H1 (cell line): ENCODE measurements at regions not wholly inside any gene's neighbourhood (a gene's known extent, or its start where the extent isn't known, plus 50 kb on each side); places are given as distances from the start of the nearest gene placed in this dataset.

Experiments
- CEBPB ChIP-seq: IDR thresholded peaks from 2 replicates; pipeline ENCODE4 v1.6.1; 2012; ENCODE audit warnings: low read depth, low read length
- SAP30 ChIP-seq: fragments of 300-600 bp; sonication (generic); IDR thresholded peaks from 2 replicates; pipeline ENCODE4 v1.7.1; 2012; ENCODE audit warnings: low read length, moderate library complexity, mild to moderate bottlenecking, inconsistent platforms; ENCODE audit not compliant: insufficient read depth, insufficient replicate concordance

GRCh38 chr4:181849472-181849871, 393.7 kb upstream of the TENM3 start (continued):
- TF ChIP-seq SAP30 = no peak
- TF ChIP-seq CEBPB = no peak
